ENCODE measurements at regions not wholly inside any gene's neighbourhood (a gene's known extent, or its start where the extent isn't known, plus 50 kb on each side); places are given as distances from the start of the nearest gene placed in this dataset.

DNA sequence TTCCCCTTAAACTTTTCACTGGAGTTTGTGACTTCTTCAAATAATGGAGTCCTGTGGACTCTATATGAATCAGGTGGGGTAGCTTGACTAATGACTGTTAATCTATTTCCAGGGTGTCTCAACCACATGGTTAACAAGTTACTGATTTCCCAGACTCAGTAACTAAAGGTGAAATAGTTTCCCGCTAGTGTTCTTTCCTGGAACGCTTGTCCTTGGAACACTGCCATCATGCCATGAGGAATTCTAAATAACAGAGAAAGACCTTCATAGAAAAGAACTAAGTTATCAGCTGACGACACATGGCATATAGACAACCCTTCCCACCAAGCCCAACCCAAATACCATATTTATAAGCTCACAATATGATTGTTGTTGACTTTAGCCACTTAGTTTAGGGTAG is 1027.9 kb upstream of the FAM98A start:
- no peak overlapping the region for H3K27ac ChIP-seq (ENCODE audit: low read depth in 2 of 2, low read length in 1 of 2)
- WGBS, 2 donors, result 44 to 48% methylated on average over 3 of the region's 3 CpGs
- no peaks in the 10 kb centered on the region for H3K27me3 ChIP-seq (ENCODE audit: control insufficient read depth in 1 of 2, insufficient read depth in 2 of 2, low read length in 2 of 2)
- no peaks in the 10 kb centered on the region for H3K36me3 ChIP-seq (ENCODE audit: control insufficient read depth in 2 of 2, insufficient read depth in 2 of 2, low read length in 1 of 2)
- H3K4me3 ChIP-seq (ENCODE audit: low read depth in 1 of 2, low read length in 2 of 2), result no peak overlapping the region
- H3K4me1 ChIP-seq (ENCODE audit: control insufficient read depth in 2 of 2, insufficient read depth in 2 of 2, low read length in 1 of 2), result no peaks in the 10 kb centered on the region
- no peaks in the 10 kb centered on the region for H3K9me3 ChIP-seq (ENCODE audit: control insufficient read depth in 2 of 2, insufficient read depth in 1 of 2, low read depth in 1 of 2, low read length in 1 of 2)

DNA sequence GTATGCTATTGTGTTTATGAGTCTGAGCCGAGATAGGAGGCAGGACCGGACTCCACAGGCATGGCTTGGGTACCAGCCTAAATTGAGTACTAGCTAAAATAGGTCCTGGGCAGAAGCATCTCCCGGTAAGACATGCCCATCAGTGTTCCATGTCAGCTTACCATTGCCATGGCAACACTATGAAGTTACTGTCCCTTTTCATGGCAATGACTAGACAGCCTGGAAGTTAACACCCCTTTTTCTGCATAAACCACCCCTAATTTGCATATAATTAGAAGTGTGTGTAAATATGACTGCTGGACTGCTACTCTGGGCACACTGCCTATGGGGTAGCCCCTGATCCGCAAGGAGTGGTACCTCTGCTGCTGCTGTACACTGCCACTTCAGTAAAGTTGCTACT is 1005.1 kb upstream of the FAM98A start:
- WGBS, 2 donors, result 94 to 97% methylated on average over 3 of the region's 4 CpGs
- Histone ChIP-seq H3K9me3 (ENCODE audit: control insufficient read depth in 2 of 2, insufficient read depth in 1 of 2, low read depth in 1 of 2, low read length in 1 of 2) (no peaks in the 10 kb centered on the region), H3K27ac (ENCODE audit: low read depth in 2 of 2, low read length in 1 of 2) (no peak overlapping the region), H3K4me1 (ENCODE audit: control insufficient read depth in 2 of 2, insufficient read depth in 2 of 2, low read length in 1 of 2) (no peaks in the 10 kb centered on the region), H3K27me3 (ENCODE audit: control insufficient read depth in 1 of 2, insufficient read depth in 2 of 2, low read length in 2 of 2) (no peaks in the 10 kb centered on the region), H3K36me3 (ENCODE audit: control insufficient read depth in 2 of 2, insufficient read depth in 2 of 2, low read length in 1 of 2) (no peaks in the 10 kb centered on the region), H3K4me3 (ENCODE audit: low read depth in 1 of 2, low read length in 2 of 2) (no peak overlapping the region)

DNA sequence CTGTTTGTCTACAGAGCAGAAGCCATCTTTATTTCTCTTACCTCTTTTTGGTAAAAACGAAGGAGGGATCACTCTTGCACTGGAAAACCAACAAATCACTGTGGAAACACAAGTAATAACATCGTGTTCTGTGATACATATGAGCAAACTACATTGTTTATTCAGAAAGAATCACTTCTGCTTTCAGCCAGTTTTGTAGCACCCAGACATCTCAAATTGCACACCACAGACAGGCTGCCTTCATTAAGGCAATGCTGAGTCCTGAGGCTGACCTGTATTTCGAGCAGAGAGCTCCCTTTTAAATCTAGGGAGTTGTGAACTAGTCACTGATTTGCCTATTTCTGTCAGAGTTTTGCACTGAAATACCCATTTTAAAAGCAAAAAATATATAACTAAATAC is 1003.2 kb upstream of the FAM98A start:
- no peaks in the 10 kb centered on the region for H3K36me3 ChIP-seq (ENCODE audit: control insufficient read depth in 2 of 2, insufficient read depth in 2 of 2, low read length in 1 of 2)
- 39 to 54% methylated on average over 3 of the region's 3 CpGs for WGBS, 2 donors

DNA sequence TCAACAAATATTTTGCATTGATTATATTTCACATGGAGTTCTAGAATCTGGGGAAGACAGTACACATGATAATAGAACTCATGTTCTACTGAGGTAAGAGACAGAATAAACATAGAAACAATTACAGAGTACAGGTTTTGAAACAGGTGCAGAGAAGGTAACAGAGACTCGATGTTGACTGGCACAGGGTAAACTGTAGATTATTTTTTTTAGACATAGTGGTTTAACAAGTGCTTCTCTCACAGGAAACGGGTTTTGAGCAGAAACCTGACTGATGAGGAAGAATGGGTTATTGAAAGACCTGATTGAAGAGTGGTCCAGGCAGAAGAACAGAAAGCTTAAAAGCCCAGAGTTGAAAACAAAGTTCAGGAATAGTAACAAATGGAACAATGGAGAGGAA is 1002.5 kb upstream of the FAM98A start:
- Histone ChIP-seq H3K27ac (ENCODE audit: low read depth in 2 of 2, low read length in 1 of 2) (no peak overlapping the region), H3K4me3 (ENCODE audit: low read depth in 1 of 2, low read length in 2 of 2) (no peak overlapping the region), H3K27me3 (ENCODE audit: control insufficient read depth in 1 of 2, insufficient read depth in 2 of 2, low read length in 2 of 2) (no peaks in the 10 kb centered on the region), H3K36me3 (ENCODE audit: control insufficient read depth in 2 of 2, insufficient read depth in 2 of 2, low read length in 1 of 2) (no peaks in the 10 kb centered on the region), H3K9me3 (ENCODE audit: control insufficient read depth in 2 of 2, insufficient read depth in 1 of 2, low read depth in 1 of 2, low read length in 1 of 2) (no peaks in the 10 kb centered on the region), H3K4me1 (ENCODE audit: control insufficient read depth in 2 of 2, insufficient read depth in 2 of 2, low read length in 1 of 2) (no peaks in the 10 kb centered on the region)
- whole genome bisulfite sequencing, 2 donors, result 52 to 55% methylated on average over 2 of the region's 2 CpGs

More for the DNA sequence above, 1003.2 kb upstream of the FAM98A start:
- no peaks in the 10 kb centered on the region for H3K9me3 ChIP-seq (ENCODE audit: control insufficient read depth in 2 of 2, insufficient read depth in 1 of 2, low read depth in 1 of 2, low read length in 1 of 2)
- H3K27ac ChIP-seq (ENCODE audit: low read depth in 2 of 2, low read length in 1 of 2), result no peak overlapping the region
- H3K4me3 ChIP-seq (ENCODE audit: low read depth in 1 of 2, low read length in 2 of 2), result no peak overlapping the region
- no peaks in the 10 kb centered on the region for H3K4me1 ChIP-seq (ENCODE audit: control insufficient read depth in 2 of 2, insufficient read depth in 2 of 2, low read length in 1 of 2)
- no peaks in the 10 kb centered on the region for H3K27me3 ChIP-seq (ENCODE audit: control insufficient read depth in 1 of 2, insufficient read depth in 2 of 2, low read length in 2 of 2)

DNA sequence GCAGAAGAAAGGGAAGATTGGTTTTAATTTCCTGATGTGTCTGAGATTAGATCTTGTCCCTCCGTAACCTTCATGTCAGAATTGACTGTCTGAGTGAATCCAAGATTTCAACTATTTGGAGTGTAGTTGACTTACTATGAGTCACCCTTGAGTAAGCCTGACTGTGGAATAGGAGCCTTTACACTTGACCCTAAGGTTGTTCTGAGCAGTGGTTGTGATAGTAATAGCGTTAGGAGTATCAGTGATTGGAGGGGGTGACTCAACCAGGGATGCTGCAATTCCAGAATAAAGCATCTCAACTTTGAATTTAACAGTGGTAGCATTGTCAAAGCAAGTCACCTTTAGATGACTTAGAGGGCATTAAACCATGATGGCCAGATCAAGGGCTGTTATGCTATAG is 979.5 kb upstream of the FAM98A start:
- H3K4me1 ChIP-seq (ENCODE audit: control insufficient read depth in 2 of 2, insufficient read depth in 2 of 2, low read length in 1 of 2), result no peaks in the 10 kb centered on the region
- no peak overlapping the region for H3K27ac ChIP-seq (ENCODE audit: low read depth in 2 of 2, low read length in 1 of 2)
- 80 to 83% methylated on average over 2 of the region's 2 CpGs for WGBS, 2 donors

DNA sequence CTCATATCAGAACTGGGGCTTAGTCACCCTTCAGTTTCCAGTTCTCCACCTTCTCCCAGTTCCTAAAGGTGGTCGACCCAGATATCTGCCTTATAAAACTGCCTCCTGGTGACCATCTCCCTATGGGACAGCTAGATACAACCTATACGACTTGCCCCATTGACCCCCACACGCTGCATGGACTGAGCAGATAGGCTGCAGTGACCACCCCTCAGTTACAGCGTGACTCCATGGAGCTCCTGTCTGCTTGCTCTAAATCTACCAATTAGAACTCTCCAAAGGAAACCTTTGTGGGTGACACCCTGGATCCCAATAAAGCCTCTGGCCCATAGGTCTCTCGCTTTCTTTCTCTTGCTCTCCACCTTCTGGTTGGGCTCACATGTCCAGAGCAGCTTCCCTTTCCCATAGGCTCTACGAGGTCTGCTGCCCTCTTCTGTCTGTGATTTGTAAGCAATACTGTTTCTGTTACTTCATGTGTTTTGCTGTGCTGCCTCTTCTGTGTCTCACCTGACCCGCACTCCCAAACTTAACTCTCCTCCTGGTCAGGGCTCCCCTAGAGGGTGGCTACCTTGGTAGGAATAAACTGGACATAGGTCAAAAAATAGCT is 971.3 kb upstream of the FAM98A start:
- Histone ChIP-seq H3K27ac (ENCODE audit: low read depth in 2 of 2, low read length in 1 of 2) (no peak overlapping the region), H3K27me3 (ENCODE audit: control insufficient read depth in 1 of 2, insufficient read depth in 2 of 2, low read length in 2 of 2) (no peaks in the 10 kb centered on the region), H3K4me1 (ENCODE audit: control insufficient read depth in 2 of 2, insufficient read depth in 2 of 2, low read length in 1 of 2) (no peaks in the 10 kb centered on the region), H3K4me3 (ENCODE audit: low read depth in 1 of 2, low read length in 2 of 2) (no peak overlapping the region), H3K9me3 (ENCODE audit: control insufficient read depth in 2 of 2, insufficient read depth in 1 of 2, low read depth in 1 of 2, low read length in 1 of 2) (no peaks in the 10 kb centered on the region), H3K36me3 (ENCODE audit: control insufficient read depth in 2 of 2, insufficient read depth in 2 of 2, low read length in 1 of 2) (no peaks in the 10 kb centered on the region)
- 65 to 69% methylated on average over 7 of the region's 7 CpGs for WGBS, 2 donors

More for the DNA sequence above, 979.5 kb upstream of the FAM98A start:
- no peaks in the 10 kb centered on the region for H3K9me3 ChIP-seq (ENCODE audit: control insufficient read depth in 2 of 2, insufficient read depth in 1 of 2, low read depth in 1 of 2, low read length in 1 of 2)
- H3K36me3 ChIP-seq (ENCODE audit: control insufficient read depth in 2 of 2, insufficient read depth in 2 of 2, low read length in 1 of 2), result no peaks in the 10 kb centered on the region
- H3K27me3 ChIP-seq (ENCODE audit: control insufficient read depth in 1 of 2, insufficient read depth in 2 of 2, low read length in 2 of 2), result no peaks in the 10 kb centered on the region
- no peak overlapping the region for H3K4me3 ChIP-seq (ENCODE audit: low read depth in 1 of 2, low read length in 2 of 2)

DNA sequence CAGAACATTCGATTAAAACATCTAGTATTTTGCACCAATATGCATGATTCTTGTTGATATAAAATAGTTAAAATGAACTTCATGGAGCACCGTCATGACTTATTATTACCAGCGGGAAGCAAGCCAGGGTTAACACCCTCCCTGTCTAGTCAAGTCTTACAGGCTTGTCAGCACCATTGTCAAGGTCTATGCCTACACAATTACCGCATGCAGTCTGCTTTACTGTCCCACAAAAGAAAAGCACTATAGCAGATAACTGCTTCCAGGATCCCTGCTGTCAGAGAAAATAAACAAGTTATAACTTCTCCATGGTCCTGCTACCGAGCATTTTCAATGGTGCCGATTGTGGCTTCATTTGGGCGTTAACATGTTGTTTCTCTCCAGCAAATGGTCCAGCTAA is 968.0 kb upstream of the FAM98A start:
- Histone ChIP-seq H3K27ac (ENCODE audit: low read depth in 2 of 2, low read length in 1 of 2) (no peak overlapping the region), H3K9me3 (ENCODE audit: control insufficient read depth in 2 of 2, insufficient read depth in 1 of 2, low read depth in 1 of 2, low read length in 1 of 2) (no peaks in the 10 kb centered on the region), H3K27me3 (ENCODE audit: control insufficient read depth in 1 of 2, insufficient read depth in 2 of 2, low read length in 2 of 2) (no peaks in the 10 kb centered on the region), H3K4me3 (ENCODE audit: low read depth in 1 of 2, low read length in 2 of 2) (no peak overlapping the region), H3K36me3 (ENCODE audit: control insufficient read depth in 2 of 2, insufficient read depth in 2 of 2, low read length in 1 of 2) (no peaks in the 10 kb centered on the region), H3K4me1 (ENCODE audit: control insufficient read depth in 2 of 2, insufficient read depth in 2 of 2, low read length in 1 of 2) (no peaks in the 10 kb centered on the region)
- WGBS, 2 donors, result 58 to 73% methylated on average over 7 of the region's 7 CpGs

DNA sequence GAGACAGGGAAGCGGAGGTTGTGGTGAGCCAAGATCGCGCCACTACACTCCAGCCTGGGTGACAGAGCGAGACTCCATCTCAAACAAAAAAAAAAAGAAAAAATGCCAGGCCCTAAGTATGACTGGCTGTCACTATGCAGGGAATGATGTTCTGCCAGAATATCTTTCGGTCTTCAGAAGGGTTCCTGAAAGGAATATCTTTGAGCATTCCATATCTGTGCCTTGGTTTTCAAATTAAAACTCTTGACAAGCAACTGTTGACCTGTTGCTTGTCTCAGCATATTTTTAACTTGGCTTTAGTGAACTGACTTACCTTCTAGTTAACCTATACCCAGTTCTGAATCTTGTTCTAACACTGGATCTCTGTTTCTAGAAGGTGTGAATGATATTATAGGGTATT is 953.2 kb upstream of the FAM98A start:
- Histone ChIP-seq H3K27ac (ENCODE audit: low read depth in 2 of 2, low read length in 1 of 2) (no peak overlapping the region), H3K4me3 (ENCODE audit: low read depth in 1 of 2, low read length in 2 of 2) (no peak overlapping the region), H3K4me1 (ENCODE audit: control insufficient read depth in 2 of 2, insufficient read depth in 2 of 2, low read length in 1 of 2) (no peaks in the 10 kb centered on the region), H3K9me3 (ENCODE audit: control insufficient read depth in 2 of 2, insufficient read depth in 1 of 2, low read depth in 1 of 2, low read length in 1 of 2) (peaks cover 4 to 5% of the 10 kb centered on the region in 2 donors), H3K36me3 (ENCODE audit: control insufficient read depth in 2 of 2, insufficient read depth in 2 of 2, low read length in 1 of 2) (no peaks in the 10 kb centered on the region), H3K27me3 (ENCODE audit: control insufficient read depth in 1 of 2, insufficient read depth in 2 of 2, low read length in 2 of 2) (no peaks in the 10 kb centered on the region)
- WGBS, 2 donors, result 93 to 94% methylated on average over 5 of the region's 5 CpGs

DNA sequence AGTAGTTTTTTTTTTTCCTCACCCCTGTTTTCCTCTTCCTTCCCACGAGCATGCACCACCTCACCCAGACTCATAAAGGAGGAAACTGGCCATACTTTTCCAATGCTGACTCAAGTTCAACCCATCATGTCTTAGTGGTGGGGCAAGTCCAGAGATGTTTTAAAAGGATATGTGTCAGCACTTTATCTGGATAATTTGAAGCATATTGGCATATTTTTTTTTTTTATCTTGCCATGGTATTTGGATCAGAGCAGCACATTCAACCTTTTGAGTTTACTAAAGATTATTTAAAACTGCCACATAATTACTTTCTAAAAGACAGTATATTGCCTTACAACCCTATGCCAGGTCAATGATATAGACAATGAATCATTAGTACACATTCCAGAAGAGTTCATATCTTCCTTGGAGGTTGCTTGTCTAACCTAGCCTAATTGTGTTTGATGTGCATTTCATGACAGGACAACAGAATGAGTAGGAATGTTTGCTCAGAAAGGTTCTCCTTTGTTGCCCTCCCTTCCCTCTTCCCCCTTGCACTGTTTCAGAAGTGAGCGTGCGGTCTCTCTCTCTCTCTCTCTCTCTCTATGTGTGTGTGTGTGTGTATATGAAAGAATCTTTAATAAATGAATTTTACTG is 950.7 kb upstream of the FAM98A start:
- no peaks in the 10 kb centered on the region for H3K4me1 ChIP-seq (ENCODE audit: control insufficient read depth in 2 of 2, insufficient read depth in 2 of 2, low read length in 1 of 2)
- peaks cover 5 to 9% of the 10 kb centered on the region in 2 donors for H3K9me3 ChIP-seq (ENCODE audit: control insufficient read depth in 2 of 2, insufficient read depth in 1 of 2, low read depth in 1 of 2, low read length in 1 of 2)
- H3K27ac ChIP-seq (ENCODE audit: low read depth in 2 of 2, low read length in 1 of 2), result no peak overlapping the region
- H3K27me3 ChIP-seq (ENCODE audit: control insufficient read depth in 1 of 2, insufficient read depth in 2 of 2, low read length in 2 of 2), result no peaks in the 10 kb centered on the region
- 69 to 75% methylated on average over 3 of the region's 3 CpGs for WGBS, 2 donors
- H3K36me3 ChIP-seq (ENCODE audit: control insufficient read depth in 2 of 2, insufficient read depth in 2 of 2, low read length in 1 of 2), result no peaks in the 10 kb centered on the region
- no peak overlapping the region for H3K4me3 ChIP-seq (ENCODE audit: low read depth in 1 of 2, low read length in 2 of 2)

DNA sequence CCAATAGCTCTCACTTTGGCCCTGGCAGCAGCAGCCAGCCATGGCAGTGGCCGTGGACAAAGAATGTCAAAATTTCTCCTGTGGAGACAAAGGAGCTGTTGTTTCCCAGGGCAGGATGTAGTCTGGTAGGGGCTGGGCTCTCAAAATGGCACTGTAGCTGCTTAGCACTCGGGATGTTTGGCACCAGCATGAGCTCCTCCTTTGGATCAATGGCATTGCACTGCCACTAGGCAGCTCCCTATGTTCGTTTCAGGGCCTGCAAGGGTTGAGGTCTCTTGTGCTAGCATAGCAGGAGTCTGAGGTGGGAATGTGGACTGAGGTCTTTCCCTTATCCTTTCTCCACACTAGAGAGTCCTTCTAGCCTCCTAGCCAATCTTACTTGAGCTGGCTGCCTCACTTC is 948.8 kb upstream of the FAM98A start:
- H3K36me3 ChIP-seq (ENCODE audit: control insufficient read depth in 2 of 2, insufficient read depth in 2 of 2, low read length in 1 of 2), result no peaks in the 10 kb centered on the region
- 51 to 73% methylated on average over 3 of the region's 3 CpGs for WGBS, 2 donors

More for the DNA sequence above, 948.8 kb upstream of the FAM98A start:
- Histone ChIP-seq H3K4me1 (ENCODE audit: control insufficient read depth in 2 of 2, insufficient read depth in 2 of 2, low read length in 1 of 2) (no peaks in the 10 kb centered on the region), H3K27ac (ENCODE audit: low read depth in 2 of 2, low read length in 1 of 2) (no peak overlapping the region), H3K9me3 (ENCODE audit: control insufficient read depth in 2 of 2, insufficient read depth in 1 of 2, low read depth in 1 of 2, low read length in 1 of 2) (peaks cover 5 to 9% of the 10 kb centered on the region in 2 donors), H3K27me3 (ENCODE audit: control insufficient read depth in 1 of 2, insufficient read depth in 2 of 2, low read length in 2 of 2) (no peaks in the 10 kb centered on the region), H3K4me3 (ENCODE audit: low read depth in 1 of 2, low read length in 2 of 2) (no peak overlapping the region)
